Lung microvascular endothelial cell (primary cell): ENCODE measurements at regions not wholly inside any gene's neighbourhood (a gene's known extent, or its start where the extent isn't known, plus 50 kb on each side); places are given as distances from the start of the nearest gene placed in this dataset.

Source experiments
- DNase-seq, 2 donors: peaks; one replicate each; pipeline versions ENCODE4 v3.0.0 to v3.0.0-alpha.2; 2010; ENCODE audit warnings: low read depth in 2 of 2

- DNase-seq, result no peak
These were observed 414.4 kb upstream of the CADM1 start for GRCh38 chr11:115918576-115918975.

DNA sequence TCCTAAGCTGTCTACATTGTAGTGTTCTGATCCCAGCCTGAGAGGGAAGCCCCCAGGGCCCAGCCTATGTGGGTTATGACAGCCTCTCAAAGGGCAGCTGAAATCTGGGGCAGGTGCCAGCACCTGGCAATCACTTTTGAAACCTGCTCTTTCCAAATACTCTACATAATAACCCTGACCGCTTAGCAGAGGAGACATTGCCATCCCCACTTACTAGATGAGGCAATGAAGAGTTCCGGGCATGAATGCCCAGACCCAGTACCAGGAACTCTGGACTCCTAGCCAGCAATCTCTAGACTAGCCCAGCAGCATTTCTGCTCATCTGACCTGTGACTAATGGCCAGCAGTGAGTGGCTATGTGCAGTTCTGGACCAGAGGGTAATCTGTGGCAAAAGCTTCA, 412.4 kb upstream of the CADM1 start:
- DNase-seq, result no peak

- no peak for DNase-seq
These were observed 408.3 kb upstream of the CADM1 start for GRCh38 chr11:115912484-115912945.

GRCh38 chr11:115911613-115912346, 407.6 kb upstream of the CADM1 start:
- DNase-seq, result no peak

- DNase-seq, result no peak
These were observed 406.2 kb upstream of the CADM1 start for GRCh38 chr11:115910379-115910778.

DNA sequence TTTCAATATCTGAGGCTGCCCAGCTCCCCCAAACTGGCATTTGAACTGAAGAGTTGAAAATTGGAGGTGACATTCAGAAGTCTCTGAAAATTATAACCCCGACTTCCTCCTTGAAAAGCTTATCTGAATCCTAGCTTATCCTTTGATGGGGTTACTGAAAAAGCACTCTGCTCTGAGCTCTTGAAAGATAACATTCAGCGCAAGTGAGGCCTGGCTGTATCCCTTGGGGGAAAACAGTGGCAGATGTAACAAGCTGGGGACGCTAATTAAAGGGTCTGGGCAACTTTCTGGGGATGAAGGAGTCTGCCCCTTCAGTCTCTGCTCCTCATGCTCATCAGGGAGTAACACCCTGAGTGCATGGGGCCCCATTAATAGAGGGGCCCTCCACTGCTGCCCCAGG, 402.0 kb upstream of the CADM1 start:
- no peak for DNase-seq

GRCh38 chr11:115905341-115906000, 401.3 kb upstream of the CADM1 start:
- DNase-seq, result no peak

DNA sequence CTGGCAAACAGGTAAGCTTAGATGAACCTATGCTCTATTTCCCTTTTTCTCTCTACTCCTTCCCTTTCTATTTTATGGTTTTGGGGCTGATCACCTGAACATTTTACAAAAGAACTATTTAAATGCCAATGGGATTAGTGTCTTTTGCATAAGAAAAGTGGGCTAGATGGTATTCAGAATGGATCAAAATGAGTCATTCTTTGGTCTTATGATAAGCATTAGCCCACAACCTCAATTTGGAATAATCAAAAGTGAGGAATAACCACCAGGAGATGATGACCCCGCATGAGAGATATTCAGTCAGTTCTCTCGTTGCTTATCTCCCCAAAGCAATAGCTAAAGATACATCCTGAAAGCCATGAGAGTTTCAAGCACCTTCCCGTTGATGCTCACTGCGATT, 399.0 kb upstream of the CADM1 start:
- DNase-seq, result no peak

DNA sequence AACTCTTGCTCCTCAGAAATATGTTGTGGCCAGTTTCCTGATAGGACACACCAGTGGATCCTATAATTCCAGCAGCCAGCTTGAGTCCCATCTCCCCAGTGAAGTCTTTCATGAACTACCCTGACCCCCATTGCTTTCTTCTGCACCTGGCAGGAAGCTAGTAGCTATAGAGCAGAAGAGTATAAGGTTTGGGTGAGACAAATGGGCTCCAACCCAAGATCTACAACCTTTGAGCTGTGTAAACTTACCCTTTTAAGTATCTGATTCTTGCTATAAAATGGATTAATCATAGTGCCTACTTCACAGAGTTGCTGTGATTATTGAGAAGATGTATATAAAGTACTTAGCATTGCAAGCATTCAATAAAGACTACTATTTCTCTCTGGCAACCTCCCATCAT, 396.9 kb upstream of the CADM1 start:
- no peak for DNase-seq

- no peak for DNase-seq
These were observed 395.9 kb upstream of the CADM1 start for GRCh38 chr11:115900111-115900510.

DNA sequence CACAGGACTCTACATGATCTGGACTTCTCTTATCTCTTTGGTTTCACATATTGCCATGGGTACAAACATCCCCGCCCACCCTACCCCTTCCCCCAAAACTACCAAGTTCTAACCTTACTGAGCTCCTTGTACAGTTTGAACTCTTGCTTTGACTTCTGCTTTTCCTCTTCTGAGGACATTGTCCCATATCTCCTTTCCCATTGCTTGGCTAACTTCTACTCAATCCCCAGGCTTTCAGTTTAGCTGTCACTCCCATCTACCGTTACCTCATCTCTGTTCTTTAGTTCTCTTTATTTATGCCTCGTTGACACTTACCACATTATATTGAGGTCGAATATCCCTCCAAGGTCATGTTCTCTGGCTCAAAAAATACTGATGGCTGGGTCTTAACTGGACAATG, 393.5 kb upstream of the CADM1 start:
- DNase-seq, result no peak

GRCh38 chr11:115896084-115896483, 391.9 kb upstream of the CADM1 start:
- no peak for DNase-seq

- no peak for DNase-seq
These were observed 391.4 kb upstream of the CADM1 start for GRCh38 chr11:115895594-115895993.

- no peak for DNase-seq
These were observed 390.0 kb upstream of the CADM1 start for GRCh38 chr11:115894176-115894575.

DNA sequence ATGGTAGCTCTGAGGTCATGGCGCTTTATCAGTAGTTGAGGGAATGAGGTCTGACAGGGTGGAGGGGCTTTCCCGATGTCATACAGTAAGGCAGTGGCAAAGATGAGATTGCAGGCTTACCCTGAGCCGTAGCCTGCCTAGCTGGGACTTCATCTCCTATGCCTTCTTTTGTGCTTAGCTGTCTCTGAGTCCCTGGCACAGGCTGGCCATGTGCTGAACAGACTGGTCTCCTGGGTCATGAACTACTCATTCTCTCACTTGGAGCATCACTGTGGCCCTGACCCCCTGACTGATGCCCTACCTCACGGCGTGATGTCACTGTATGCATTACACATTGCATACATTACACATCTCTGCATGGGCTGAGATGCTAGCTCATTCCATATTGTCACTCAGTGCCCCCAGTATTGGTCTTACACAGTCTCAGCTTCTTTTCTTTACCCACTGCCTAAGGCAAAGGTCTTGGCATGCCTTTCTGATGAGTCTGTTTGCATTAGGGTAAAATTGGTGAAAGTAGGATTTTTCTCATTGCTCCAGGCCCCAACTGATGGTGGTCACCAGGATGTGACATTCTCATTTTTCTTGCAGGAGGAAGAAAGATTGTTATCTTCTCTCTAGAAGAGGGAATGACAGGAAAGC, 389.4 kb upstream of the CADM1 start:
- DNase-seq, result no peak

GRCh38 chr11:115892016-115892415, 387.8 kb upstream of the CADM1 start:
- no peak for DNase-seq

GRCh38 chr11:115891581-115891980, 387.4 kb upstream of the CADM1 start:
- no peak for DNase-seq

DNA sequence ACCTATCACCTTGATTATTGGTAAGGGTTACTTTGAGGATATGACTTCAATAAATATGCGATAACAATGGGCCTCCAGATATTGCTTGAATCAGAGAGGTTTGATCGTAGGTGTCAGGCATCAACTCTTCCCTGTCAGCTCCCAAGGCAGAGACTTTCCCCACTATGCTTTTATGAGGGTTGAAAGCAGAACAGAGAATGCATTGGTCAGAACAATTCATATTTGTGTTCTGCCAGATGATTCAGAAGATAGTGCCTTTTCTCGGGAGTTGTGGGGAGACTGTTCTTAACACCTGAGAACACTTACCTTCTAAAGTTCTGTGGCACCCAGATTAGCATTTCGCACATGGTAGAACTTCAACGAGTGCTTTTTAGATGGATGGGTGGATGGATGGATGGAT, 386.3 kb upstream of the CADM1 start:
- no peak for DNase-seq

DNA sequence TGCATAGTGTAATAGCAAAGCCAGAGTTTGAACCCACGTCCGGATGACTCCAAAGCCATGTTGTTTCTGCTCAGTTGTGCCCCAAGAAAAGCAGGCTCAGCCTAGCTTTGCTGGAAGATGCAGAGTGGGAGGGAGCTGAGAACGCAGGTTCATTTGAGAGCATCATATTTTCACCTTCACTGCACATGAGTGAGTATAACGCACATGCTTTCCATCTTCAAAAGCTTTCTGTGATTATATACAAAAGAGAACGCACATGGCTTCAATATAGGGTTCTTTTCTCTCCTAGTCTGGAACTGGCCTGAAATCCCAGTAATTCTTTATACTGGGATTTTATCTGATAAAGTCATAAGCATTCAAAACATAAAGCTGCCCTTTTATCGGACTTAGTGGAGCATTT, 385.5 kb upstream of the CADM1 start:
- DNase-seq, result no peak

GRCh38 chr11:115887727-115888126, 383.5 kb upstream of the CADM1 start:
- DNase-seq, result no peak

DNA sequence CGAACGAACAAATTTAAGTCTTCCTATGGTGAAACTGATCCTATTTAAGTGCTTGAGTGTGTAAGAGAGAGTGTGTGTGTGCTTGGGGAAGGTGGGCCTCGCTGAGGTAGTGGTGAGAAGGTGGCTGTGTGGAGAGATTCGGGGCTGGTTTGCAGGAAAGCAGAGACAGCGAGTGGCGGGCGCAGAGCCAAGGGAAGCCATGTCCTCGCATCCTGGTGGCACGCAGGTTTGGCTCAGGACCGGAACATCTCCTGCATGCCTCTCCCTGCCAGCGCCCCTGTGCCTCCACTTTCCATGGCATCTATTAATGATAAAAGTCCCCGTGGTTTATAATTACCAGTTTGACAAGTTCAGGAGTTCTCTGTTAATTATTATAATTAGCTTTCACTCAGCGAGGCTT, 383.1 kb upstream of the CADM1 start:
- DNase-seq, result no peak

DNA sequence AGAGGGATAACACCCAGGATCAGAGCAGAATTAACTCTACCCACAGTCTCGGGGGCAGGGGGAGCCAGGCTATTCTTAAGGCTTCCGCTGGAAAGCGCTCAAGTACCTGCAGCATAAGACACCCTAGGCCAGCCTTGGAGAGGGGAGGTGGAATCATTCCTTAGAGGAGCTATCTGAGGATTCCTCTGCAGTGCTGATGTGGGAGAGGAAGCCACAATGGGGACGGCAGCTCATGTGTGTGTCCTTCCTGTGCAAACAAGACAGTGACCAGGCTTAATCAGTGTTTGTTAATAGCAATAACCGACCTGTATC, 382.2 kb upstream of the CADM1 start:
- no peak for DNase-seq
